EL (cell line): ENCODE measurements at regions not wholly inside any gene's neighbourhood (a gene's known extent, or its start where the extent isn't known, plus 50 kb on each side); places are given as distances from the start of the nearest gene placed in this dataset.

Source experiments
- DNase-seq: peaks from one replicate; pipeline ENCODE4 v3.0.0-alpha.2; 2016

DNA sequence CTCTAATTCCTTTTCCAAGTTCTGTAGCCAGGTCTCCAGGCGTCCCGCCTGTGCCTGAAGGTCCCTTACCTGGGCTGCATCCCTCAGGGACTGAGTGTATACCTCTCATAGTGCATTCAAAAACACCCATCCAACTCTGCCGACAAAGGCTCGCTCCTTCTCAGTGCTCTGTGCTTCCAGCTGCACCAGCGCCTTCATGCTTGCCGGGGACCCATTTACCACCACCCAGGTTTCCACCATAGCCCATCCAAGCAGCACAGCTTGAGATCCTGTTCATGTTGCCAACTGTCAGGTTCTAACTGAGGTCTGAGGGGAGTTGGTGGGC is 794.5 kb downstream of the EFNA5 start:
- no peak for DNase-seq

DNA sequence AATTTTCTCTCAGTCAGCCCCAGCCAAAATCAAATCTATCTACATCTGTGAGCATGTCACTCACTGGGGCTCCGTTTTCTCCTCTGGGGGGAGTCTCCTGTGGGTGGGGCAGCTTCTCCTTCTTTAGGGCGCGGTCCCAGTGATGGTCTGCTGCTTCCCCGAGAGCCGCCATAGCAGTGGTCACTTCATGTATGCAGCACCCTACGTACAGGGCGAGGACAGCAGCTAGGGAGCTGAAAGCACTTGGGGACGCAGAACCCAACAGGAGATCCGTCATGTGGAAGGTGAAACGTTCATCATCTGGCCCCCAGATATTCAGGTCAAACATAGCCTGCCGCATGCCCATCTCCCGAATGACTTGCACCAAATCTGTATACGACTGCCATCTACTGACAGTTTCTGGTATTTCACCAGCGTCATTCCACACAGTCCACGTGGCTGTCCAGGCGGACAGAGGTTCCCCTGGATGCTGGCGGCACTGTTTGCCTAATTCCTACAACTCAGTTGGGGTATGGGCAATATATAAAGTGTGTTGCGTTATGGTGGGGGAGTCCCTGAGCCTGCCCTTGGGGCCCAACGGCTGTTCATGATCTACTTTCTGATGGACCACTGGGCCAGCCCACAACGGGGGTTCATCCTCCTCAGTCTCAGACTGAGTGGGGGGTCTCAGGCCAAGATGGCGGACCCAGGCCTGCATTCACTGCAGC is 795.0 kb downstream of the EFNA5 start:
- no peak for DNase-seq

DNA sequence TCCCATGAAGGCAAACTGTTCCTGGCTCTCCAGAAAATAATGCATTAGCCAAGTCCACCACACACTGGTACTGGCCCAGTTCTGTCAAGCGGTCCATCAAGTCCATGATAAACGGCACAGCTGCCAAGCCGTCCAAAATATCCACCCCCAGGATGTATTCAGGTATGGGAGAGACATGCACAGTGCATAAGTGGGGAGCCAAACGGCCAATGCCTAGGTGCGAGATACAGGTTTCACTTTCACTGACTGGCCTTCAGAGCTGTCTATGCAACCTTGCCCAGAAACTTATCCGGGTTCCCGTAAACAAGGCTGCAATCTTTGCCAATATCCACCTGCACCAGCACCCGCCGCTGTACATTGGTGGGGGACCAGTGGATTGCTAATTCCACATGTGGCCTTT is 795.8 kb downstream of the EFNA5 start:
- no peak for DNase-seq

DNA sequence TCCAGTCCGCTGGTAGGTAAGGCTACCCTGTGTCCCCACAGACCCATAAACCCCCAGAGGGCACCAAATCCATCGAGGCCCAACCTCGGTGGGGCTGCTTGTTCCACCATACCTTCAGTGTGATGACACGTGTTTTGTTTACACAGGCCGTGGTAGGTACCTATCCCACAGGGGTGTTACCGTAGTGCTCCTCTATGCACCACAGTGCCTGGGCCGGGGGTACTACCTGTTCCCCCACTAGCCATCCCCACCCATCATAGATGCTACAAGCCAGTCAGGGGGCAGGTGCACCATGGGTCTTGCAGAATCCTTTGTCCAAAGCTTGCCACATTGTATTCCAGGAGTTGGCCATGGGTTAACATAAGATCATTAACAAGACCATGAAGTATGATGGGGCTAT is 796.2 kb downstream of the EFNA5 start:
- no peak for DNase-seq

DNA sequence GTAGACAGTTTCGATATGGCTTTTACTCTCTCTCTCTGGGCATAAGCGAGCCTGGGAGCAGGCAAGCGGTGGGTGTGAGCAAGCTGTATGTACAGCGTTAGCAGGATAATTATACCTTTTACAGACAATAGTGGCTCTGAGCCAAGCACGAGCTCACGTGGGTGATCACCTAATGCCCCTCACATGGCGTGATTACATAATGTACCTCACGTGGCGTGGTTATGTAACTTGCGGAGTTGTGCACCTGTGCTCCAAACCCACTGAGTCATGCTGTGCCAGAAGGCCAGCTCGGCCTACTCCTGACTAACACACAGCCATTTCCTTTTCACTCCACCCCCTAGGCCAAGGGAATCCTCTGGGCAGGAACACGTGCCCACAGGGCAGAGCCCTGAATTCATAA is 797.2 kb downstream of the EFNA5 start:
- no peak for DNase-seq

DNA sequence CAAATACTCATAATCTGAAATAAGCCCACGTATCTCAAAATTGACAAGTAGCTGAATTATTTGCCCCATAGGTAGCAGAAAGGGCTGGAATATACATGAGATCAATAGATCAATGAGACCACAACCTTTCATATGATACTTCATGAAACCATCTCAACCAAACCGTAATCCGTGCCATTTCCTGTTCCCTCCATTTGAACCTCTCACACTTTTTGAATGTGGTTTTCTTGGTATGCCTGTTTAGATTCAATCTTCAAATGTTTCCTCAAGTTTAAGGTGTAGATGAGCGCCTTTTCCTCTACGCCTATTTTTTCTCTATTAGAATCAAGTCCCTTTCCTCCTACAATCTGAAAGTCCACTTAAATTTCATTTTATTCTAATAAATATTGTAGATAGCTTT is 805.5 kb downstream of the EFNA5 start:
- no peak for DNase-seq

DNA sequence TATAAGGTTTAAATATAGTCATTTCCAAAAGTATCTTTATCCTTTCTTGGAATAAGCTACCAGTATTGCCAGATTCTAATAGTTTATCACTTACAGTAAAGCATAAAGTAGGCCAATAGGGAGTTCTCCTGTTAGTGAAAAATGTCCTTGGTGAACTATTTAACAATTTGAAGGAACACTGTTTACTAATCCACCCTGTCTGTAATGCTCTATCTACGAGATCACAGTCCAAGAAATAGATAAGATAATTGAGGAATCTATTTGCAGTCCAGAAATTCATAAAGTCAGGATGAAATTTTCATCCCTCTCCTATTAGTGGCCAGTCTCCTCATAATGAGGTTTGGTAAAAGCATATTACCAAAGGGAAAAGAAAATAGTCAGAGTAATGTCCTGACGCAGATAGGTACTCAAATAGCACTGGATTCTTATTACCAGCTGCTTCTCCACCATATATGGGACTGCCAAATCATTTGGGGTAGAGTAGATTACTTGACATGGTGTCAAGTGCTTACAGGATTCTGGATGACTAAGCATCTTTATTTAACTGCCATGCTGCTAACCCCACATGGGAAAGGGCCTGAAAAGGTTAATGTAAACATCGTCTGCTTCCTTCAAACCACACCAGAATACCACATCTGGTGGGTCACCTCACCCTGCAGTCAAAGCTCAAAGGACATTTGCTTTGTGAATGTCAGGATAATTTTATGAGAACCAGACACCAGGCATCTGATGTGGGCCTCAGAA is 808.1 kb downstream of the EFNA5 start:
- DNase-seq, result no peak

DNA sequence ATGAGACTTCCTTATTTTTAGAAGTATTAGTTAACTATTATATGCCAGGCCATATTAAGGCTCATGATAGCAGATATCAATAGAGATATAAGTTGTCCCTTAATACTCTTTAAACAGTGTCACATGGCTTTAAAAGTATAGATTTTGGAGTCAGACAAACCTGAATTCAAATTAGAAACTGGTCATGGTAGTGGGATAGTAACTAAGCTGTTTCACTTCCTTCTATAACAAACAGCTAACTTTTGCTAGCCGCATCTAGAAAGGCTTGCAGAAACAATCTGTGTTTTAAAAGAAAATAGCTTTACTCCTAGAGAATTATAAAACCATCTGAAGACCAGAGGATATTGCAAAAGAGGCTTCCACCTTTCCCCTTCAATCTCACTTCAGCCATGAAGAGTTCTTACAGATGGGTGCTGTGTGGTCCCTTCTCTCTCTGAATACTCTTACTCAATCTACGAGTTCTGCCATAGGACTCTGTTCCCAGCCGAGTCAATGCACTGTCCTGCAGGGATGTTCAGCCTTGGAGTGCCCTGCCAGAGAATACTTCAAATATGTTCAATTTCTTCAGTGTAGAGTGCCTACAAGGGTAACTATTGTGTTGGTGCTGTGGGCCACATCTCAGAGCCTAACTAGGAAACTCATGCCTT is 810.2 kb downstream of the EFNA5 start:
- DNase-seq, result no peak

DNA sequence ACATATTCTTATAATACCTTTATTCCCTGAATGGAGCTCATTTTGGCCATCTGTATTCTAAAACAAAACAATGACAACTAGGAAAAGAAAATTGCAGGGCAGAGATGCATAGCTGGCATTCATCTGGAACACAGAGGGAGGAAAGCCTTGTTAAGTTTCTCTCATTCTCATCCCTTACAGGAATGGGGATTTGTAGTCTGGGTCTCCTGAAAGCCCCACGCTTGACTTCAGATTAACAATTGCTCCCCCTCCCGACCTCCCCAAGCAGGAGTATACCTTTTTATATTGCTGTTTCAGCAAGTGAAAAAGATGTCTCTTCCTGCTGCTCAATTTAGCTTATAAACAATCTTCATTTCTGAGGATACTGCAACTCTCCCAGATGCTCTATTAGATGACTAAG is 812.1 kb downstream of the EFNA5 start:
- no peak for DNase-seq

DNA sequence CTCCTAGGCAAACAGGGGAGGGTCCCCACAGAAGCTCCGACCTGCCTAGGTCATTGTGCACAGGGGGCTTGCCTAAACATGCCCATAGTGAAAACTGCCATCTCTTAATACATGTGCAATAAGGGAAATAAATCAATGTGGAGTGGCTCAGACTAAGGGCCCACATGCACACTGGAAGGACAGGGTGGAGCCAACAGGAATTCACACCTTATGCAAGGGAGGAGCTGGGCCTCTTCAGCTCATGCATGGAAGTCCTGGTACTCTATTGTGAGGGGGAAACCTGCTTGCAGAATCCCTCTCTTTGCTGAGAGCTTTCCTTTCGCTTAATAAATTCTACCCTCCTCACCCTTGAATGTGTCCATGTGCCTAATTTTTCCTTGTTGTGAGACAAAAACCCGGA is 815.8 kb downstream of the EFNA5 start:
- no peak for DNase-seq

DNA sequence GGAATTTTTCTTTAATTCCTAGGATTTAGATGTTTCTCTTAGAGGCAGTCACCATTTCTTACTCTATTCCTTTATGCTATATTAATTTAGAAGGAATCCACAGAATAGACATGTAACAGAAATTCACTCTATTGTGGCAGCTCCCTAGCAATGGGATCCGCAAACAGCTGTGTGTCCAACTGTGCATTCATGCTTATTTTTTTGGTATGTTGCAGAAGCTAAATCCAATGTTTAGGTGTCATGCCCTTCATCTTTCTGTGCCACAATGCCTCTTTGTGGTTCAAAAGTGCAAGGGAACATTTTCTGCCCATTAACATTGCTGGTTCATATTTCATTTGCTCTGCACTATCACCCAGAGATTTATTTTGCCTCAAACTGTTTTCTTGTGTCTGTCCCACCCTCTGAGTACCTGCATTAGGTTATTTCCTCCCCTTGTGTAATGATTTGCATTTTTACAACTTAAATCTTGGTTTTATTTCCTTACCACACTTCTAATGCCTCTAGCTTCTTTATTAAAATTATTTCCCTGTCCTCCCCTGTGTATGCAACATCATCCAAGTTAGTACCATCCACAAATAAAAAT is 816.5 kb downstream of the EFNA5 start:
- no peak for DNase-seq

DNA sequence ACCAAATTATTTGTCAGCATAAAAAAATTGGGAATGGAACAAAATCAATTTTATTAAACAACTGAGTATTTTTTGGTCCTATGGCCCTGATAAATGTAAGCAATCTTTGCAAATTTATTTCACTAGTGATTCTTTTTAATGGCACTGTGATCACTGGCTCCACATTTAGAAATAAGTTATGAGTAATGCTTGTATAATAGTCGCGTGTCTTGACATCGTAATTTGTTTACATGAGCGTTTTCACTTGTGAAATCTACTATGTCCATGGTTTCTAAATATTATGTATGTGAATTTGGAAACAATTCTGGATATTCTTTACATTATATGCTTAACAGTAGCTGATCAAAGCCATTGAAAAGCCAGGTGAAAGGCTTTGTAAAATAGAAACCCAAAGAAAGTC is 817.5 kb downstream of the EFNA5 start:
- DNase-seq, result no peak

DNA sequence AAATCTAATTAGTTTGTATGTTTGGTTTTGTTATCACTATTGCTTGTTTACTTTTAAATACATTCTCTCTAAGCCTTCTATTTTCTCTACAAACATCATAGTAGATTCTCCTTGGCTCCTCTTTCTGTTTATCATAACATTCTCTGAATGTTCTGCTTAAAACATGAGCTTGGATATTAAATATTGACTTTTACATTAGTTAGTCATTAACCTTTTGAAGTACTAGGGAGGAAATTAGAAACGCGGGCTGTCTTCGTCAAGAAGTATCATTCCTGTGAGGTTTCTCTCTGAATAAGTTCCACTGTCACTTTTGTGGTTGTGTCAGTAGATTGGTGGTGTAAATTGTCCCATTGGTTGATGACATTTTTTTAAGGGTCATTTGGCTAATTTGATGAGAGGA is 821.5 kb downstream of the EFNA5 start:
- DNase-seq, result no peak

DNA sequence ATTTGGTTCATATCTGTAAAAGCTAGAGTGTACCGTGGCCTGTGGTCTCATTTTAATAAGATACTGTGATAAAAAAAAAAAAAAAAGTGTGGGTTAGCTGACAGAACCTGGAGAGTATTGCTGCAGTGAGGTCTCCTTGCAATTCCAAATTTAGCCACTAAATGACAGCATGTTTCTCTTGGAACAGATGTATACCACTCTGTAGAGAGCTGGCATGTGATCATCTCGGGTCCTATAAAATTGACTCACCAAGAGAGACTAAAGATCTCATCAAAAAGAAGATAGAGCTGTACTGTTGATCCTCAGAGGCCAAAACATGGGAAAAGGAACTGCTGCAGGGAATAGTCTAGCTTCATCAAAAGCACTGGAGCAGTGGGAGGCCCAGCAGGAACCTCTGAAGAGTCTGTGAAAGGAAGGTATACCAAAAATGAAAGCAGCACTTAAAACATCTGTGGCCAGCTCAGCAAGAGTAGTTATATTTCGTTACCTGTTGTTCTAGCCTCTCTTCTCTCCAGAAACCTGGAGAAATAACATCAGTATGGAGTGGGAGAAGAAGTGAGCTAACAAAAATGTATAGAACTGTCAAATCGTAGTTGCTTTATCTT is 826.8 kb downstream of the EFNA5 start:
- no peak for DNase-seq

DNA sequence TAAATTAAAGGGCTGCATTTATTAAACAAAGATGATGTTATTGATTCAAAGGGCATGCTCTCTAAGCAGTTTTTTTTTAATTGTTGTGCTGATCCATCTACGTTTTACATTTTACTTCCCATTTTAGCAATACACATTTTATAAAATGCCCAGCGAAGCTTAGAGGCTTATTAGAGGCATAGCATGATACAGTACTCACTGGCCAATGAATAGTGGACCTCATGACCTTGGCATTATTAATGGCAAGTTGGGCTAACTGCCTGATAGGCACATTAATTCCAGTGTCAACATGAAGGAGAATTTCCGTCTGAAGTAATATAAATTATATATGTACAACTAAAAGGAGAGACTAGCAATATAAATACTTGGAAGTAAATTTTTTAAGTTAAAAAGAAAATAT is 837.2 kb downstream of the EFNA5 start:
- no peak for DNase-seq

DNA sequence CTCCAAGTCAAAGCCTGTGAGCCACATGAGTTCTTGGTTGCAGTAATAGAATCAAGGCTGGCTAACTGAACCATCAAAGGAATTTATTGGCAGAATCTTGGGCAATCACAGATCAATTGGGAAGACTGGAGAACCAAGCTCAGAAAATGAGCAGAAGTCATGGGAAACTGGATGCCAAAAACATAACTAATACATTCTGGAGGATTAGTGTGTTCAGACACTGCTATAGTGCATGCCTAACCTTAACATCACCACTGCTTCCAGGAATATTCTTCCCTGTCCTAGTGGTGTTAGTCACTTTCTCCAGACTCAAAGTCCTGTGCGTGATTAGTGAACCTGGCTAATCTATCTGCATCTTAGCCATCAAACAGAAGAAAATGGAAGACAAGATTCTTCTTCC is 843.7 kb downstream of the EFNA5 start:
- no peak for DNase-seq

DNA sequence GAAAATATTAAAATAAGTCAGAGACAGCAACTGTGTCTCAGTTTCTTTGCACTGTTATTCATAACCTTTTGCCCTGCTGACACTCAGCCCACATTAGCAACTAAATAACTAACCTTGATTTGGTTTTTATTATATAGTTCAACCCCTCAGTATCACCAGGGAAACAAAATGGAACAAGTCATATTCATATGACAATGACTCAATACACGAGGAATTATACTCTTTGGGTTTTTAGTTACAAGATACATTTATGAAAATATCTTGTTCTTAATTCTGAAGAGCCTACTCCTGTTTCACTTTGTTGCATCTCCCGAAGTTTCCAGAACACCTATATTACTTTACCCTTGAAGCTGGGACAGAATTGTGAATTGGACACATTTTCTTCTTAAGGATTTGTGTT is 845.4 kb downstream of the EFNA5 start:
- no peak for DNase-seq

DNA sequence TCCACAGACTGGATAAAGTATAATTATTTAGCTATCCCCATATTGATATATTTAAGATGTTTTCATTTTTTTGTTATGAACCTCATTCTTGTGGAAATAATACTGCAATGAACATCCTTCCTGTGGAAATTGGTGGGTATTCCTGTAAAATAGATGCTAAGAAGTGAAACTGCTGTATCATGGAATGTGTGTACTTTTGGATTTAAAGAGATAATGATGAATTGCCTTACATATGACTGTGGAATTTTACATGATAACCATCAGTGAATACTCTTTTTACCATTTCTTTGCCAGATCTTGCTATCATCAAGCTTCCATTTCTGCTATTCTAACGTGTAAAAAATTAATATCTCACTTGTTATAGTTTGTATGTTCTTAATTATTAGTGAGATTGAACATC is 847.9 kb downstream of the EFNA5 start:
- no peak for DNase-seq

DNA sequence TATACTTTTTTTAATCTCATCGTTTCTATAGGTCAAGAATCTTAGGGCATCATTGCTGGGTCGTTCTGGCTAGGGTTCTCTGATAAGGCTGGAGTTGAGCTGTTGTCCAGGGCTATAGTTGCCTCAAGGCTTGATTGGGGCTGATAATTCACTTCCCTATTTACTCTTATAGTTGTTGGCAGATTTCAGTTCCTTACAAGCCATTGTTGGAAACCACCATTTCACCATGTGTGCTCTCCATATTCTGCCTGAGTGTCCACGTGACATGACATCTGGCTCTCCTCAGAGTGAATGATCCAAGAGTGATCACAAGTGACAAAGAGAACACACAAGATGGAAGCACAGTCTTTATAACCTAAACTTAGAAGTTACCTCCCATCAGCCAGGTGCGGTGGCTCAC is 852.2 kb downstream of the EFNA5 start:
- no peak for DNase-seq

DNA sequence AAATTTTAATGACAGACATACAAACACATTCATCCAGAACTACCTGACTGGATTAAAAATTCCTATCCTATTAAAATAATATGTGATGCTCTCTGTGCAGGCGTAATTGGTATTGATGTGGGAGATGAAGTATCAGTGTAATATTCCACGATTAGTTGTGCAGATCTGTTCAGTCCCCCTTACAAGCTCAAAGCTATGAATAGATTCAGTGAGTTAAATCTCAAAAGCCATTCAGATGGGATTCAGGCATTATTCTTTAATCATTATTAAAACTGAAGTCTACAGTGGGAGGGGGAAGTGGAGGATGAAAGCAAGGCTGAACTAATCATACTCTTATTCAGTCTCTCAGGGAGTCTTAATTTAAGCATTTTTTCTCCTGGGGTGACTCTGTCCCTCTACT is 855.8 kb downstream of the EFNA5 start:
- DNase-seq, result no peak

DNA sequence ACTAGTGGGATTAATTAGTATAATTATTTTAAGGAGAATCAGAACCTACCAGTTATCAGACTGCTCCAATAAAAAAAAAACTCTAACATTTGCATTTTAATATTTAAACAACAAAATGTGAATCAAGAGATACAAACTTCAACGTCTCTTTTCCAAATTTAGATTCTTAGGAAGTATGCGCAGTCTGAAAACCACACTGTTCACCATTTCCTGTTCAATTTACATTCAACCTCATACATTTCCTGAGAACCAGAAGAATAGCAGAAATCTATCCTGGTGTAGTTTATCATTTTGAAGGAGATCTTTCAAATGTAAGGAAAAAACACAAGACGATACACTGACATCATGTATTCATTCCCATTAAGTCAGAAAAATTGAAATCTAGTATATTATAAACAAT is 869.2 kb downstream of the EFNA5 start:
- DNase-seq, result no peak

DNA sequence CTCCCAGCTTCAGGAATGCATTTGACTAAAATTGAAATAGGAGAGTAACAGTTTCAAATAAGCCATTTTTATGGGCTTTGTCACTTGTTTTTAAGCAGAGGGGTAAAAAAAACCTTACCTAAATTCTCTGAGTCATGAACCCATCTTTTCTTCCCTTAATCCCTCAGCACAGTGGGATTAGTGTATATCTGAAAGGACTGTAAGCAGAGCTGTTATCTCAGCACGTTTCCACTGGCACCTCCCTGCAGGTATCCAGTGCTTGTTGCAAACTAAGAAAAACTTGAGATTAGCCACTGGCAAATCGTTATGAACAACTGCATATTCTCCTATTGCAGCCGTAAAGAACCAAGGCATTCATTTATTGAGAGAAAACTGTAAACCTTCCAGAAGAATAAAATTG is 872.7 kb downstream of the EFNA5 start:
- DNase-seq, result no peak

DNA sequence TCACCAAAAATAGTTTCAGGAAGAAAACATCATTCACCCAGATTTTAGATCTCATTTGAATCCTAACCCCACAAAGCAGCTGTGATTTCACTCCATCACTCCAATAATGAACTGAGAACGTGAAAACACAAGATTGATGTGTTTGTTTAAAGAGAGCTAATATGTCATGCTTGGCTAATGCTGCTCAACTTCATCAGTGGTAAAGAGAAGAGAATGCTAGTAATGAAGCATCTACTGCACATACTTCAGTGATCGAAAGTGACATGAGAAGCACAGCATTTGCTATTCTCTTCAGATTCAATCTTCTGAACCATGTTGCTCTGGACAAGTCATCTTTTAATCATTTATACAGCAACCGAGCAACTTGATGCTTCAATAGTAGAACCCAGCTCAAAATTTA is 874.7 kb downstream of the EFNA5 start:
- no peak for DNase-seq

DNA sequence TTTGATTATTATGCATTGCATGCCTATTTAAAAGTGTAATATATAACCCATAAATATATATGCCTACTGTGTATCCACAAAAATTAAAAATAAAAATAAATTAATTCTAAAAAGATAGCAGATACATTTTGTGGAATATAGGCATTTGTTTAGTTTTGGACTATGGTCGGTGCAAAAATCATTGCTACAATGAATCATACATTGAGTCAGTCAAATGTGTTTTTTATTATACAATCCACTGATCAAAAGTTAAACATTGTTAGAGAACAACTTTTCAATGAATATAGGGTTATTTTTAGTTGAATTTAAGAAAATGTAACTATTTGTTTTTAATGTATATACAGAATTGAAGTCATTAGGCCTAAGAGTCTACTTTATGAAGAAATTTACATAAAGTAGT is 885.9 kb downstream of the EFNA5 start:
- no peak for DNase-seq
